Gastrocnemius medialis (tissue), 4 donors: ENCODE measurements at regions not wholly inside any gene's neighbourhood (a gene's known extent, or its start where the extent isn't known, plus 50 kb on each side); places are given as distances from the start of the nearest gene placed in this dataset.

Source experiments
- ATAC-seq, 2 donors: fragments of 150-250 bp; one replicate each; pipeline ENCODE4 v1.9.1; 2016
- DNase-seq, 2 donors: peaks; one replicate each; pipeline ENCODE4 v3.0.0-alpha.2; 2019
- H3K27ac ChIP-seq, 4 donors: fragments of 200-600 bp; sonication (generic); 1 replicate in 1 of 4; 2 replicates in 3 of 4; pipeline ENCODE4 v1.5.1; 2016 to 2018; ENCODE audit warnings: mild to moderate bottlenecking in 2 of 4, moderate library complexity in 1 of 4
- H3K27me3 ChIP-seq, 3 donors: fragments of 200-600 bp; sonication (generic) in 2 of 3; 1 replicate in 1 of 3; 2 replicates in 2 of 3; pipeline versions ENCODE4 v1.5.1 to v1.6.0; 2016 to 2019; ENCODE audit warnings: mild to moderate bottlenecking in 1 of 3, moderate library complexity in 1 of 3
- H3K36me3 ChIP-seq, 2 donors: fragments of 200-600 bp; sonication (generic) in 1 of 2; one replicate each; pipeline ENCODE4 v1.5.1; 2017 to 2018
- H3K4me1 ChIP-seq, 2 donors: fragments of 200-600 bp; sonication (generic) in 1 of 2; one replicate each; pipeline ENCODE4 v1.5.1; 2016 to 2017; ENCODE audit warnings: mild to moderate bottlenecking in 2 of 2
- H3K4me3 ChIP-seq, 4 donors: fragments of 200-600 bp; sonication (generic) in 3 of 4; 1 replicate in 1 of 4; 2 replicates in 3 of 4; pipeline ENCODE4 v1.5.1; 2016 to 2019; ENCODE audit warnings: mild to moderate bottlenecking in 2 of 4
- H3K9me3 ChIP-seq, 3 donors: fragments of 200-600 bp; sonication (generic) in 2 of 3; 1 replicate in 1 of 3; 2 replicates in 2 of 3; pipeline ENCODE4 v1.5.1; 2016 to 2019
- CTCF ChIP-seq, 5 experiments: fragments of 450-650 bp in 3 of 5; fragments of 200-600 bp in 2 of 5; sonication (generic) in 2 of 5; IDR thresholded peaks in 4 of 5; conservative IDR thresholded peaks in 1 of 5; 1 replicate in 4 of 5; 2 replicates in 1 of 5; pipeline ENCODE4 v1.5.1; 2016 to 2019; ENCODE audit warnings: antibody characterized with exemption in 5 of 5, mild to moderate bottlenecking in 3 of 5, moderate library complexity in 3 of 5
- POLR2A ChIP-seq, 2 donors: fragments of 450-650 bp; IDR thresholded peaks; one replicate each; pipeline ENCODE4 v1.6.1; 2017; ENCODE audit warnings: antibody characterized with exemption in 2 of 2, mild to moderate bottlenecking in 2 of 2, moderate library complexity in 2 of 2
- in situ Hi-C, 4 donors: fragments of 200-750 bp; cut with MboI; loops; one replicate each; pipeline versions ENCODE4 v1.15.0 to v1.8.0; 2017; ENCODE audit warnings: low sequenced_read_pairs in 4 of 4
- intact Hi-C: fragments of 100-400 bp; cut with DNase I; formaldehyde crosslinking; loops from one replicate; pipeline ENCODE4 v1.15.1; 2023; ENCODE audit warnings: low total_unique reads

- TF ChIP-seq POLR2A (IDR thresholded peaks at IDR 0.05) = no peak
- TF ChIP-seq CTCF (IDR thresholded peaks at IDR 0.05 in 4 of 5, conservative IDR thresholded peaks at IDR 0.05 in 1 of 5) = no peak
- DNase-seq (no peak), ATAC-seq (no peak)
- Histone ChIP-seq H3K4me3 (no peak overlapping the region), H3K9me3 (no peaks in the 10 kb centered on the region), H3K36me3 (no peaks in the 10 kb centered on the region), H3K27me3 (no peaks in the 10 kb centered on the region), H3K4me1 (no peaks in the 10 kb centered on the region), H3K27ac (no peak overlapping the region)
- intact Hi-C loops = no loop called here
- in situ Hi-C loops = no loop called here
These were observed 776.4 kb downstream of the TECRL start for GRCh38 chr4:63632858-63633257.

GRCh38 chr4:63620271-63620670, 789.0 kb downstream of the TECRL start:
- in situ Hi-C loops (no loop called here), intact Hi-C loops (no loop called here)
- Histone ChIP-seq H3K4me1 (no peaks in the 10 kb centered on the region), H3K4me3 (no peak overlapping the region), H3K9me3 (no peaks in the 10 kb centered on the region), H3K27ac (no peak overlapping the region), H3K27me3 (no peaks in the 10 kb centered on the region), H3K36me3 (no peaks in the 10 kb centered on the region)
- ATAC-seq = no peak
- TF ChIP-seq POLR2A (IDR thresholded peaks at IDR 0.05) (no peak), CTCF (IDR thresholded peaks at IDR 0.05 in 4 of 5, conservative IDR thresholded peaks at IDR 0.05 in 1 of 5) (no peak)
- no peak for DNase-seq

GRCh38 chr4:63619771-63620170, 789.5 kb downstream of the TECRL start:
- no peak for TF ChIP-seq CTCF (IDR thresholded peaks at IDR 0.05 in 4 of 5, conservative IDR thresholded peaks at IDR 0.05 in 1 of 5)
- intact Hi-C loops (no loop called here), in situ Hi-C loops (no loop called here)
- H3K4me3 ChIP-seq = no peak overlapping the region
- no peak overlapping the region for H3K27ac ChIP-seq
- H3K9me3 ChIP-seq = no peaks in the 10 kb centered on the region
- ATAC-seq (no peak), DNase-seq (no peak)
- no peaks in the 10 kb centered on the region for H3K36me3 ChIP-seq
- no peaks in the 10 kb centered on the region for H3K27me3 ChIP-seq
- H3K4me1 ChIP-seq = no peaks in the 10 kb centered on the region

- no peaks in the 10 kb centered on the region for H3K36me3 ChIP-seq
- in situ Hi-C loops (no loop called here), intact Hi-C loops (no loop called here)
- TF ChIP-seq CTCF (IDR thresholded peaks at IDR 0.05 in 4 of 5, conservative IDR thresholded peaks at IDR 0.05 in 1 of 5) (no peak), POLR2A (IDR thresholded peaks at IDR 0.05) (no peak)
- ATAC-seq (no peak), DNase-seq (no peak)
- H3K4me1 ChIP-seq = no peaks in the 10 kb centered on the region
- H3K4me3 ChIP-seq = no peak overlapping the region
- no peaks in the 10 kb centered on the region for H3K9me3 ChIP-seq
- H3K27me3 ChIP-seq = no peaks in the 10 kb centered on the region
- no peak overlapping the region for H3K27ac ChIP-seq
These were observed 790.1 kb downstream of the TECRL start for GRCh38 chr4:63618883-63619718.
